Smooth muscle cell (in vitro differentiated cells): ENCODE measurements at regions not wholly inside any gene's neighbourhood (a gene's known extent, or its start where the extent isn't known, plus 50 kb on each side); places are given as distances from the start of the nearest gene placed in this dataset.

ENCODE experiments used
- DNase-seq: peaks from one replicate; lab custom pipeline; 2025; ENCODE audit not compliant: unreplicated experiment; lab: John Stamatoyannopoulos, UW
- H2AFZ ChIP-seq: fragments of 200-600 bp; sonication (generic); 2 replicates; pipeline ENCODE4 v1.6.0; 2016; ENCODE audit warnings: antibody characterized with exemption, low read depth, mild to moderate bottlenecking
- H3F3A ChIP-seq: fragments of 200-600 bp; sonication (generic); 2 replicates; pipeline ENCODE4 v1.6.0; 2017; ENCODE audit warnings: antibody characterized with exemption, low read depth
- H3K27ac ChIP-seq: fragments of 200-600 bp; sonication (generic); 2 replicates; pipeline ENCODE4 v1.5.1; 2016; ENCODE audit warnings: low read depth, mild to moderate bottlenecking
- H3K27me3 ChIP-seq: fragments of 200-600 bp; sonication (generic); 2 replicates; pipeline ENCODE4 v1.6.1; 2016; ENCODE audit warnings: low read depth, mild to moderate bottlenecking
- H3K36me3 ChIP-seq: fragments of 200-600 bp; sonication (generic); 2 replicates; pipeline ENCODE4 v1.5.1; 2016; ENCODE audit warnings: low read depth
- H3K4me1 ChIP-seq: fragments of 200-600 bp; sonication (generic); 2 replicates; pipeline ENCODE4 v1.5.1; 2016; ENCODE audit warnings: low read depth
- H3K4me2 ChIP-seq: fragments of 200-600 bp; sonication (generic); 2 replicates; pipeline ENCODE4 v1.6.0; 2016; ENCODE audit warnings: mild to moderate bottlenecking
- H3K4me3 ChIP-seq: fragments of 200-600 bp; sonication (generic); 2 replicates; pipeline ENCODE4 v1.5.1; 2016; ENCODE audit warnings: mild to moderate bottlenecking
- H3K79me2 ChIP-seq: fragments of 200-600 bp; sonication (generic); 2 replicates; pipeline ENCODE4 v1.6.0; 2016; ENCODE audit warnings: low read depth, mild to moderate bottlenecking
- H3K9ac ChIP-seq: fragments of 200-600 bp; sonication (generic); 2 replicates; pipeline ENCODE4 v1.6.0; 2016; ENCODE audit warnings: low read depth
- H3K9me3 ChIP-seq: fragments of 200-600 bp; sonication (generic); replicated peaks from 2 replicates; pipeline ENCODE4 v1.5.1; 2016; ENCODE audit warnings: low read depth
- H4K20me1 ChIP-seq: fragments of 200-600 bp; sonication (generic); 2 replicates; pipeline ENCODE4 v1.6.0; 2016; ENCODE audit warnings: low read depth
- CTCF ChIP-seq: fragments of 200-600 bp; sonication (generic); IDR thresholded peaks from 2 replicates; pipeline ENCODE4 v1.5.1; 2017; ENCODE audit warnings: borderline replicate concordance, mild to moderate bottlenecking, antibody characterized with exemption; ENCODE audit not compliant: insufficient read depth, poor library complexity, severe bottlenecking
- WGBS: methylation state at CpG from one replicate; pipeline ENCODE4 v1.1.7; 2016; ENCODE audit warnings: low lambda C conversion rate; 5-methylcytosine and 5-hydroxymethylcytosine counted together

- no peak for TF ChIP-seq CTCF
- Histone ChIP-seq H4K20me1 (no peaks in the 10 kb centered on the region), H3K4me2 (no peak overlapping the region), H3K9ac (no peak overlapping the region), H3K4me3 (no peak overlapping the region), H2AFZ (no peak overlapping the region), H3K79me2 (no peaks in the 10 kb centered on the region), H3K36me3 (no peaks in the 10 kb centered on the region), H3F3A (no peaks in the 10 kb centered on the region), H3K27me3 (no peaks in the 10 kb centered on the region), H3K27ac (no peak overlapping the region), H3K4me1 (peaks cover 6% of the 10 kb centered on the region), H3K9me3 (no peaks in the 10 kb centered on the region)
- WGBS = 86% methylated on average over 8 of the region's 8 CpGs
- DNase-seq = no peak
Measured at GRCh38 chr3:177367788-177368187, 170.5 kb upstream of the TBL1XR1 start.

- DNase-seq = no peak
- H2AFZ ChIP-seq = no peak overlapping the region
- no peak overlapping the region for H3K9ac ChIP-seq
- H3K27me3 ChIP-seq = no peaks in the 10 kb centered on the region
- H4K20me1 ChIP-seq = no peaks in the 10 kb centered on the region
- H3K27ac ChIP-seq = no peak overlapping the region
- no peaks in the 10 kb centered on the region for H3K79me2 ChIP-seq
- 62% methylated on average over 3 of the region's 3 CpGs for WGBS
- no peaks in the 10 kb centered on the region for H3F3A ChIP-seq
- no peaks in the 10 kb centered on the region for H3K9me3 ChIP-seq
- no peak overlapping the region for H3K4me2 ChIP-seq
- TF ChIP-seq CTCF = no peak
- no peaks in the 10 kb centered on the region for H3K4me1 ChIP-seq
- H3K36me3 ChIP-seq = no peaks in the 10 kb centered on the region
- no peak overlapping the region for H3K4me3 ChIP-seq
Measured at GRCh38 chr3:177370246-177370822, 173.1 kb upstream of the TBL1XR1 start.

- no peaks in the 10 kb centered on the region for H4K20me1 ChIP-seq
- no peaks in the 10 kb centered on the region for H3K9me3 ChIP-seq
- no peak overlapping the region for H3K9ac ChIP-seq
- H3K79me2 ChIP-seq = no peaks in the 10 kb centered on the region
- no peak overlapping the region for H3K4me3 ChIP-seq
- H2AFZ ChIP-seq = no peak overlapping the region
- H3K4me2 ChIP-seq = no peak overlapping the region
- H3F3A ChIP-seq = no peaks in the 10 kb centered on the region
- no peak for DNase-seq
- no peak overlapping the region for H3K27ac ChIP-seq
- H3K36me3 ChIP-seq = no peaks in the 10 kb centered on the region
- H3K4me1 ChIP-seq = no peaks in the 10 kb centered on the region
- no peaks in the 10 kb centered on the region for H3K27me3 ChIP-seq
- no peak for TF ChIP-seq CTCF
Measured at GRCh38 chr3:177371146-177371545, 173.9 kb upstream of the TBL1XR1 start.

- no peak for DNase-seq
- no peaks in the 10 kb centered on the region for H3K27me3 ChIP-seq
- H3K36me3 ChIP-seq = no peaks in the 10 kb centered on the region
- H3K9me3 ChIP-seq = no peaks in the 10 kb centered on the region
- H3K79me2 ChIP-seq = no peaks in the 10 kb centered on the region
- H3K27ac ChIP-seq = no peak overlapping the region
- 75% methylated on average over 2 of the region's 2 CpGs for WGBS
- no peak overlapping the region for H3K9ac ChIP-seq
- no peak overlapping the region for H2AFZ ChIP-seq
- no peak for TF ChIP-seq CTCF
- H3F3A ChIP-seq = no peaks in the 10 kb centered on the region
- H4K20me1 ChIP-seq = no peaks in the 10 kb centered on the region
- H3K4me2 ChIP-seq = no peak overlapping the region
- H3K4me3 ChIP-seq = no peak overlapping the region
- H3K4me1 ChIP-seq = no peaks in the 10 kb centered on the region
Measured at GRCh38 chr3:177371888-177372287, 174.6 kb upstream of the TBL1XR1 start.
